Adipocyte (in vitro differentiated cells): ENCODE measurements at regions not wholly inside any gene's neighbourhood (a gene's known extent, or its start where the extent isn't known, plus 50 kb on each side); places are given as distances from the start of the nearest gene placed in this dataset.
"Not testable (repeated sequence)": the region's sequence is repeated elsewhere in the genome, so short reads cannot be mapped to it uniquely, and the experiment has no call there.

Experiments
- DNase-seq: peaks from one replicate; pipeline ENCODE4 v3.0.0-alpha.2; 2015; ENCODE audit warnings: low read depth
- H3K27me3 ChIP-seq: replicated peaks from 2 replicates; pipeline ENCODE4 v1.7.0; 2013; ENCODE audit warnings: mild to moderate bottlenecking, low read length, moderate library complexity; ENCODE audit not compliant: control insufficient read depth, insufficient read depth
- H3K36me3 ChIP-seq: 2 replicates; pipeline ENCODE4 v1.7.0; 2013; ENCODE audit warnings: low read length, mild to moderate bottlenecking, moderate library complexity; ENCODE audit not compliant: control insufficient read depth, insufficient read depth, severe bottlenecking
- H3K4me1 ChIP-seq: 2 replicates; pipeline ENCODE4 v1.7.0; 2013; ENCODE audit warnings: mild to moderate bottlenecking, low read length, moderate library complexity; ENCODE audit not compliant: control insufficient read depth, insufficient read depth
- H3K4me3 ChIP-seq: 2 replicates; pipeline ENCODE4 v1.7.0; 2013; ENCODE audit warnings: mild to moderate bottlenecking, low read length, moderate library complexity
- H3K9ac ChIP-seq: 2 replicates; pipeline ENCODE4 v1.7.0; 2013; ENCODE audit warnings: mild to moderate bottlenecking, low read length, moderate library complexity
- H3K9me3 ChIP-seq: 2 replicates; pipeline ENCODE4 v1.7.0; 2013; ENCODE audit warnings: mild to moderate bottlenecking, low read length, moderate library complexity; ENCODE audit not compliant: control insufficient read depth

- Histone ChIP-seq H3K4me1 (no peaks in the 10 kb centered on the region), H3K9me3 (no peaks in the 10 kb centered on the region), H3K4me3 (no peak overlapping the region), H3K9ac (no peak overlapping the region), H3K36me3 (no peaks in the 10 kb centered on the region), H3K27me3 (no peaks in the 10 kb centered on the region)
- DNase-seq = no peak
Measured at GRCh38 chr18:1413323-1413675, 508.6 kb downstream of the ADCYAP1 start.

- Histone ChIP-seq H3K27me3 (no peaks in the 10 kb centered on the region), H3K36me3 (no peaks in the 10 kb centered on the region), H3K4me1 (no peaks in the 10 kb centered on the region), H3K9ac (no peak overlapping the region), H3K9me3 (no peaks in the 10 kb centered on the region), H3K4me3 (no peak overlapping the region)
- DNase-seq = no peak
Measured at GRCh38 chr18:1416074-1416473, 511.4 kb downstream of the ADCYAP1 start.

- DNase-seq = no peak
- H3K4me1 ChIP-seq = no peaks in the 10 kb centered on the region
- H3K9ac ChIP-seq = no peak overlapping the region
- no peak overlapping the region for H3K4me3 ChIP-seq
- H3K36me3 ChIP-seq = no peaks in the 10 kb centered on the region
- no peaks in the 10 kb centered on the region for H3K9me3 ChIP-seq
- H3K27me3 ChIP-seq = no peaks in the 10 kb centered on the region
Measured at GRCh38 chr18:1421502-1421901, 516.8 kb downstream of the ADCYAP1 start.

- Histone ChIP-seq H3K4me1 (no peaks in the 10 kb centered on the region), H3K27me3 (no peaks in the 10 kb centered on the region), H3K9me3 (no peaks in the 10 kb centered on the region), H3K9ac (no peak overlapping the region), H3K4me3 (no peak overlapping the region), H3K36me3 (no peaks in the 10 kb centered on the region)
- no peak for DNase-seq
Measured at GRCh38 chr18:1422634-1423033, 518.0 kb downstream of the ADCYAP1 start.

GRCh38 chr18:1425679-1426078 is 521.0 kb downstream of the ADCYAP1 start:
- DNase-seq = no peak
- Histone ChIP-seq H3K9ac (no peak overlapping the region), H3K9me3 (no peaks in the 10 kb centered on the region), H3K4me3 (no peak overlapping the region), H3K4me1 (no peaks in the 10 kb centered on the region), H3K27me3 (no peaks in the 10 kb centered on the region), H3K36me3 (no peaks in the 10 kb centered on the region)

- no peaks in the 10 kb centered on the region for H3K36me3 ChIP-seq
- no peak for DNase-seq
- H3K4me1 ChIP-seq = no peaks in the 10 kb centered on the region
- H3K9me3 ChIP-seq = no peaks in the 10 kb centered on the region
- H3K4me3 ChIP-seq = no peak overlapping the region
- no peak overlapping the region for H3K9ac ChIP-seq
- H3K27me3 ChIP-seq = peaks cover 3% of the 10 kb centered on the region
Measured at GRCh38 chr18:1435487-1435886, 530.8 kb downstream of the ADCYAP1 start.

GRCh38 chr18:1436199-1436598 is 531.5 kb downstream of the ADCYAP1 start:
- peaks cover 3% of the 10 kb centered on the region for H3K27me3 ChIP-seq
- no peak for DNase-seq
- H3K9me3 ChIP-seq = no peaks in the 10 kb centered on the region
- H3K4me3 ChIP-seq = no peak overlapping the region
- no peaks in the 10 kb centered on the region for H3K36me3 ChIP-seq
- no peaks in the 10 kb centered on the region for H3K4me1 ChIP-seq
- no peak overlapping the region for H3K9ac ChIP-seq

GRCh38 chr18:1438458-1438910 is 533.8 kb downstream of the ADCYAP1 start:
- Histone ChIP-seq H3K4me3 (no peak overlapping the region), H3K27me3 (peaks cover 3% of the 10 kb centered on the region), H3K9ac (no peak overlapping the region), H3K36me3 (no peaks in the 10 kb centered on the region), H3K4me1 (no peaks in the 10 kb centered on the region), H3K9me3 (no peaks in the 10 kb centered on the region)
- DNase-seq = no peak

GRCh38 chr18:1438967-1439366 is 534.3 kb downstream of the ADCYAP1 start:
- H3K9me3 ChIP-seq = no peaks in the 10 kb centered on the region
- no peaks in the 10 kb centered on the region for H3K36me3 ChIP-seq
- no peak overlapping the region for H3K9ac ChIP-seq
- no peak for DNase-seq
- H3K4me3 ChIP-seq = no peak overlapping the region
- no peaks in the 10 kb centered on the region for H3K4me1 ChIP-seq
- H3K27me3 ChIP-seq = peaks cover 3% of the 10 kb centered on the region

- not testable (repeated sequence) for H3K4me1 ChIP-seq, DNase-seq, H3K36me3 ChIP-seq, H3K27me3 ChIP-seq, H3K4me3 ChIP-seq, H3K9me3 ChIP-seq, H3K9ac ChIP-seq
Measured at GRCh38 chr18:1444062-1444461, 539.4 kb downstream of the ADCYAP1 start.

GRCh38 chr18:1446765-1447164 is 542.1 kb downstream of the ADCYAP1 start:
- no peaks in the 10 kb centered on the region for H3K36me3 ChIP-seq

GRCh38 chr18:1452821-1453220 is 548.1 kb downstream of the ADCYAP1 start:
- Histone ChIP-seq H3K4me3 (no peak overlapping the region), H3K9me3 (peaks cover 7% of the 10 kb centered on the region), H3K27me3 (no peaks in the 10 kb centered on the region), H3K36me3 (no peaks in the 10 kb centered on the region), H3K9ac (no peak overlapping the region), H3K4me1 (no peaks in the 10 kb centered on the region)
- no peak for DNase-seq

More at GRCh38 chr18:1446765-1447164, 542.1 kb downstream of the ADCYAP1 start:
- Histone ChIP-seq H3K4me1 (no peaks in the 10 kb centered on the region), H3K9me3 (no peaks in the 10 kb centered on the region), H3K27me3 (no peaks in the 10 kb centered on the region), H3K9ac (no peak overlapping the region), H3K4me3 (no peak overlapping the region)
- no peak for DNase-seq
